Right lung (tissue), 2 donors: ENCODE measurements at regions not wholly inside any gene's neighbourhood (a gene's known extent, or its start where the extent isn't known, plus 50 kb on each side); places are given as distances from the start of the nearest gene placed in this dataset.
"Not testable (repeated sequence)": the region's sequence is repeated elsewhere in the genome, so short reads cannot be mapped to it uniquely, and the experiment has no call there.

Source experiments
- DNase-seq, 2 donors: peaks; one replicate each; pipeline ENCODE4 v3.0.0-alpha.2; 2013

DNA sequence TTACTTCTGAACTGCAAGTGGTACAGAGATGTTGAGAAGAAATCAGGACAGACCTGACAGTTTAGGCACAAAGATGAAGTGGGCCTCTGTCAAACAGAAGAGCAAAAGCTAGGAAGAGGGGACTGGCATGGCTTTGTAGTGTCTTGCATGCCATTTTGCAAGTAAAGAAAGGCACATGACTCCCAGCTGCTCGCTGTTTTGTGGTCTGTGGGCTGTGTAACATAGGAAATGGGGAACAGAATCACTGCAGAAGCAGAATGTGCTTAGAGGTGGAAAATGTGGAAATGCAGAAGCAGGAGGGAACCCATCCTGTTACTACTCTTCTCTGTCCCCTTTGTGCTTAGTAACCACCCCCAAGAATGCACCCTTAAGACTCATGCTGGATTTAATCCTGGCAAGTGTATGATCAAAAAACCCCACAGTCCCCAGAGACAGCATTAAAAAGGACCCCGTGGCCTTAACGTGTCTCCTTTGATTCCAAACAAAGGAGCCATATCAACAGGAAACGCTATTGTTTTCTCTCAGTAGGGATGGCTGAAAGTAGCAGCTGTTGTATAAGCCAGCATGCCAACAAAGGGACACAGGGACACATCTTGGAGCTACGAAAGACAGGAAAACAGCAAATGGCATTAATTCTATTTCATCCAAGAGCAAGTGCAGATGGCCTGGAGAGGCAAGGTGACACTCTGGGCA, 177.6 kb upstream of the GLRA2 start:
- DNase-seq = no peak

DNA sequence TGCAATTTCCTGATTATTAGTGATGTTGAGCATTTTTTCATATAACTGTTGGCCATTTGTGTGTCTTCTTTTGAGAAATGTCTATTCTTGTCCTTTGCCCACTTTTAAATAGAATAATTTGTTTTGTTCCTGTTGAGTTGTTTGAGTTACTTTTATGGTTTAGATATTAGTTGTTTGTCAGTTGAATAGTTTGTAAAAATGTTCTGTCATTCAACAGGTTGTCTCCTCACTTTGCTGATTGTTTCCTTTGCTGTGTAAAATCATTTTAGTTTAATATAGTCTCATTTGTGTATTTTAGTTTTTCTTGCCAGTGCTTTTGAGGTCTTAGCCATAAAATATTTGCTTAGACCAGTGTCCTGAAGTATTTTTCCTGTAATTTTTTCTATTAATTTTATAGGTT, 181.8 kb upstream of the GLRA2 start:
- DNase-seq = no peak

DNA sequence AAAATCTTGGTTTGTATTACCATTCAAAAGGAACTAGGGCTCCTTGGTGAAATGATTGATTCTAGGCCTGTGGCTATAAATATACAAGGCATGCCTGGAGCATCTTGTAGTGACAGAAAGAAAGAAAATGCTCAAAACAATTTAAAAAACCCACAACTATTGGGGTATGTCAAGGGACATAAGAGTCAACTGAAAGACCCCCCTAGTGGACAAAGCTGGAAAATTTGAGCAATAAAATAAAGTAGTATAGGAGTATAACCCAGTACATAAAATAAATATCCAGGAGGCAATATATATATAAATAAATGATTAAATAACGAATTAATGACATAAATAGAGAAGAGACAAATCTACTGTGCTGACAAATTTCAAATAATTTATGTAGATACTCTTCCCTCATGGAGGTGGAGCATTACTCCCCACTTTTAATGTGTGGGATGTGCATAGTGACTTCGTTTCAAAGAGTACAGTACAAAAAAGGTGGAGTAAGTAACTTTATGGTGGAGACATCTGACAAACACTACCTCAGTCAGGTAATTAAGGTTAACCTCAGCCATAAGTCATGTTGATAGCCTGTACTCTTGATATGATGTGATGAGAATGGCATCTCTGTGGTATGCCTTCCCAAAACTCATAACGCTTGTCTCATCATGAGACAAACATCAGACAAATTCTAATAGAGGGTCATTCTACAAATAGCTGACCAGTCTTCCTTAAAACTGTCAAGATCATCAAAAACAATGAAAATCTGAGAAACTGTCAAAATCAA, 185.0 kb upstream of the GLRA2 start:
- DNase-seq = no peak

DNA sequence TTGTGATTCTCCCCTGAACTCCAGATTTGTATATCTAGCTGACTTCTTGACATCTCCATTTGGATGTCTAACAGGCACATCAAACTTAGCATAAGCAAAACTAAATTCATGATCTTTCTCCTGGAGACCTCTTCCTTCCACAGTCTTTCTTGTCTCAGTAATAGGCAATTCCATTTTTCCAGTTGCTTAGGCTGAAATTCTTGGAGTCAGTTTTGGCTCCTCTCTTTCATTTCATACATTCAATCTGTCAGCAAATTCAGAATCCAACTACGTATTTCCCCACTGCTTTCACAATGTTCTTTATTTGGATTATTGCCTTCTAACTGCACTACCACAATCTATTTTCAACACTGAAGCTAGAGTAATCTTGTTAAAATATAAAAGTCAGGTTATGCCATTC, 219.9 kb upstream of the GLRA2 start:
- DNase-seq = peak; percentile 40 to 41

DNA sequence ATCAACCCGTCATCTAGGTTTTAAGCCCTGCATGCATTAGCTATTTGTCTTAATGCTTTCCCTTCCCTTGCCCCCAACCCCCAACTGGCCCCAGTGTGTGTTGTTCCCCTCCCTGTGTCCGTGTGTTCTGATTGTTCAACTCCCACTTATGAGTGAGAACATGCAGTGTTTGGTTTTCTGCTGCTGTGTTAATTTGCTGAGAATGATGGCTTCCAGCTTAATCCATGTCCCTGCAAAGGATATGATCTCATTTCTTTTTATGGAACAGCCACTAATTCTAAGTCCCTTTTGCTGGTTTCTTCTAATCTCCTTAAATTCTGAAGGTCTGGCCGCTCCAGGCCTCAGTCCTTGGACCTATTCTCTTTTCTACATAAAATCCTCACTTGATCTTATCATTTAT, 220.4 kb upstream of the GLRA2 start:
- peak; percentile 21 to 28 for DNase-seq

DNA sequence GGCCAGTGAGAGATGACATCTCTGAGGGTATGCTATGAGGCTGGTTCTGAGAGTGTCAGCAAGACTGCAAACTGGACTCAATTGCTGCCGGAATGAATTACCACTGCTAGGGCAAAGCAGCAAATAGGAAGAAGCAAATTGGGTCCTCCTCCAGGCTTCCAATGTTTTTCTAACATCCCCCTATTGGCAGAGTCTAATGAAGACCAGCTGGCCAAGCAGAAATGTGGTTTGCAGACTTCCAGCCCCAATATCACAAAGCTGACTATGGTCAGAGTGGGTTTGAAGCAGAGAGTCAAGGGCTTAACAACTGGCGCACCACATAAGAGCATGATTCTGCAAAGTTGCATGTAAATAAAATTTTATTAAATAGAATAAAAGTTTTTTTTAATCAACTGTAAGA, 225.4 kb upstream of the GLRA2 start:
- no peak for DNase-seq

DNA sequence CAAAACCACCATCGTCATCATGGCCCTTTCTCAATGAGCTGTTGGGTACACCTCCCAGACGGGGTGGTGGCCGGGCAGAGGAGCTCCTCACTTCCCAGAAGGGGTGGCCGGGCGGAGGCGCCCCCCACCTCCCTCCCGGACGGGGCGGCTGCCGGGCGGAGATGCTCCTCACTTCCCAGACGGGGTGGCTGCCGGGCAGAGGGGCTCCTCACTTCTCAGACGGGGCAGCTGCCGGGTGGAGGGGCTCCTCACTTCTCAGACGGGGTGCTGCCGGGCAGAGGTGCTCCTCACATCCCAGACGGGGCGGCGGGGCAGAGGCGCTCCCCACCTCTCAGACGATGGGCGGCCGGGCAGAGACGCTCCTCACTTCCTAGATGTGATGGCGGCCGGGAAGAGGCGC, 226.8 kb upstream of the GLRA2 start:
- DNase-seq = not testable (repeated sequence)

DNA sequence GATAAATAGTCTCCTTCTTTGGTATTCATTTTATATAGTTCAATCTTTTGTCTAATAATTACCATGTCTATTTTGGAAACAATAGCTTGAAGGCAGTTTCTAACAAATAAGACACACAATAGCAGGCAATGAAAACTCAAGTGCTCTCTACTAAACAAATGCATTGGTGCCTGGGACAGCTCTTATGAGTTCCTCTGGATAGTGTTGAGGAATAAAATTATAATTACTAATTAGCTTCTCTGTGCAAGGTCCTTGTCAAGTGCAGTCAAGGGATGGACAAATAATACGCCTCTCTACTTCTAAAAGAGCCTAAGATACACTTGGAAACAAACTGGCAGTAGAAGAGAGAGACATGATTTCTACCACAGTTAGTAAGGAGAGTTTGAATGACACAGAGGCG, 229.0 kb upstream of the GLRA2 start:
- DNase-seq = no peak

DNA sequence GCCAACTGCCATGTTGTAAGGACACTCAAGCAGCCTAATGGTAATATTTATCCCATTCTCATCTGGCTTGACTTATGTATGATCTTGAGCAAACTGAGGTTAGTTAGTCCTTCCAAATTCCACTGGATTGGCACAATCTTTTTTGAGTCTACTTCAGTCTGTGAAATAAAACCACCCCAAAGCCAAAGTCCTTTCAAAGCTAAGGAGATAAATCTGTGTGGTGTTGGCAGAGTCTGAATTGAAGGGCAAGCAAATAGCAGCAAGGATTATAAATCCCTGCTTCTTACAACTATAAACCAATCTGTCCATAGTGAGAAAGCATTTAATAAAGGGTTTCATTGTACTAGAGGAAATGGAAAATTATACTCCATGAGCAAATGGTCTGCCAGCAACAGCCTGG, 233.9 kb upstream of the GLRA2 start:
- DNase-seq = no peak

DNA sequence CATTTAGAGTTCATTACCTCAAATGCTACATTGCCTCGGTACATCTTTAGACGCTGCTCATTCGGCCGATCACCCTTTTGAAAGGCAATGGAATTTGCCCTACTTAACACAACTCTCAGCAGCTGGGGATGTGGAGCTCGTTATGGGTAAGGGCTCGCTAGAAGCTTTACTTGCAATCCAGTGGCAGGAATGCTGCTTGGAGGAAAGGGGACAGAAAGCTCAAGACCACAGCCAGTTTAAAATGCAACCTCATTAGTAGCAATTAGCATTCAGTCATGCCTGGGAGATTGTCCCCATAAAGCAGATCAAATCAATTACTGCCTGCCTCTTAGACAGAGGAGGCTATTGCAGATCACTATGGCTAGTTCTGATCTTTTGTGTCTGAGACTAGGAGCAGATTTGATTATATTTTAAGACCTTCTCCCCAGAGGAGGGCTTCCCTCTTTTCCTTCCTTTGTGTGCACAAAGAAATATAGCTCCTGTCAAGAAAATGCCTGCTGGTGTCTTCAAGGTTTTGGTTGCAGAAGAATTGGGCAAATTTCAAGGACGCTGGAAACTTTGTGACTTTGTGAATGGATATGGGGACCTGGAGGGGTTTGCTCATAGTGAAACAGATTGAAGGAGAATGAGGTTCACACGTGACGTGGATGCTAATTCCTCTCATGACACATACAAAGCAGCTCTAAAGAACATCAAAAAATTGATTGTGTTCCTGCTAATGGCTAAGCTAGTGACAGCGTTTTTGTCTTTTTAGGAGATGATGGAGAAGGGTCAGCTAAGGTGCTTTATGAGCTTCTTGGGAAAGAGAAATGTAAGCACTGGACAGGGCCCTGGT, 237.5 kb upstream of the GLRA2 start:
- no peak for DNase-seq

DNA sequence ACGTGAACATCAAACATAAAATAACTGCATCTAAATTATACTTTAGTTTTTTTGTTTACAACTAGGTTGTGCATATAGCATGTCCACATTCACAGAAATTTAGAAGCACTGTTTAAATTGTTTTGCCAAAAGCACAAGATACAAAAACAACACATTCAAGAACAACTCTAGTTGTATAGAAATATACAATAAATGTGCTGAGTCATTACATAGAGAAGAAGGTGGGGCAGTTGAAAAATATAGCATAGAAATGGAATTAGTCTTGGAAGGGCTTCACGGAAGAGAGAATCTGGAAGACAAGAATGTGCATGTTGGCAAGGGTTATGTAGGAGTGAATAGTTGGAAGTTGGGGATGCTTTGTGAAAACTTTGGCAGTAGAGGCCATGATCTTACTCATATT, 239.0 kb upstream of the GLRA2 start:
- DNase-seq = no peak

DNA sequence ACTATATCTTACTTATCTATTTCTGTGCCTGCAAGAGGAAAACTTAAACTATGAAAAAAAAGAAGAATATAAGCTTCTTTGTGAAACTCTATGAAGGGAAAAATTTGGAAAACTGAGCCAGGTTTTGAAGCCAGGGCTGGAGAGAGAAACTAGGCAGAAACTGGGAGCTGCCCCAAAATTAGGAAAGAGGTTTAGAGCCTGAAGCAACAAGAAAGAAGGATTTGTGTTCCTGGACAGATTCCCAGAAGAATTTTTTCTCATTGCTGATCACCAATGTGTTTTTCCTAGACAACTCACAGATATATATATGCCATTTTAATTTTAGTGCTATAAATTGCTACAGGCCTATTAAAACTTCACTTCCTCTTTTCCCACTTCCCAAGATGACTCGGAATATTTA, 245.0 kb upstream of the GEMIN8 start:
- DNase-seq = peak; percentile 31 to 48

DNA sequence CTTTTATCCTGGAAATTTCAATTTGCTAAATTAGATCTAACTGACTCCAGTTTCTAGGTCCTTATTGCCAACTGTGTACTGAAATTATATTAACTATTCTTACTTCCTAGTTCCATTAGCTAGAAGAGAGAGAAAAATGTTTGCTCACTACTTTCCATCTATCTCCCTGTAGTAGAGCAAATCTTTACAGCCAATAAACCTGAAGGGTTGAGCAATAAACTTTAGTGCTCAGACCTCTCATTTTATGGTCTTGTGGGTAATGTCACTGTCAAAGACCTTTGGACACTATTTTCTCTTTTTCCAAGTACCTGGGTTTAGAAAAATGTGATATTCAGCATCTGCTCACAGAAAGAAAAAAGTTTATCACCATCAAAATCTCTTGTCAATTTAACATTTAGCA, 237.5 kb upstream of the GEMIN8 start:
- no peak for DNase-seq

DNA sequence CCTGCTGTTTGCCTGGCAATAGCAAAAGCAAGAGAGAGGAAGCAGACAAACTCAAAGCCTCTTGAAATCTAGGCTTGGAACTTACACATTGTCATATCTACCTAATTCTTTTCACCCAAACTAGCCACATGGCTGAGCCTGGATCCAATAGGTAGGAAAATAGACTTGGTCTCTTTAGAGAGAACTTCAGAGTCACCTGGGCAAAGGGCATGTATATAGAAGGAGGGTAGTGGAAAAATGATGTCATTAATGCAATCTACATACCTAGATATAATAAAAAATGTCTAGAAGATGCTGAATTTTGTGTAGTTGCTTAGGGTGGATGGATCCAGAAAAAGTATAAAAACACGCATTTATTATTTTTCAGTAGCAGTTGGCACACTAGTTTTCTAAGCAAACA, 237.0 kb upstream of the GEMIN8 start:
- DNase-seq = no peak

DNA sequence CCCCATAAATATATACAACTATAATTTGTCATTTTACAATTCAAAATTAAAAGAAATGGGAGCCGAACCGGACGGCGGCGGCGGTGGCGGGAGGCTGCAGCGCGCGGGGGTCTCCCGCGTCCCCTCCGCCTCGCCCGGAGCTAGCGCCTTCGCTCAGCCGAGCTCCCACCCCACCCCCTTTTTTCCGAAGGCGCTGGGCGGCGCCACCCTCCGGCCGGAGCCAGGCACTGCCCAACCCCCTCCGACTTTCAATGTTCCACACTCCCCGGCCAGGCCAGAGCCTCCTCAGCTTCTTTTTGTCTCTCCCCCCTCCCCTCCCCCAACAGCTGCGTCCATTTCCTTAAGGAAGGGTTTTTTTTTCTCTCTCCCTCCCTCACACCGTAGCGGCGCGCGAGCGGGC, 214.1 kb upstream of the GEMIN8 start:
- no peak for DNase-seq

DNA sequence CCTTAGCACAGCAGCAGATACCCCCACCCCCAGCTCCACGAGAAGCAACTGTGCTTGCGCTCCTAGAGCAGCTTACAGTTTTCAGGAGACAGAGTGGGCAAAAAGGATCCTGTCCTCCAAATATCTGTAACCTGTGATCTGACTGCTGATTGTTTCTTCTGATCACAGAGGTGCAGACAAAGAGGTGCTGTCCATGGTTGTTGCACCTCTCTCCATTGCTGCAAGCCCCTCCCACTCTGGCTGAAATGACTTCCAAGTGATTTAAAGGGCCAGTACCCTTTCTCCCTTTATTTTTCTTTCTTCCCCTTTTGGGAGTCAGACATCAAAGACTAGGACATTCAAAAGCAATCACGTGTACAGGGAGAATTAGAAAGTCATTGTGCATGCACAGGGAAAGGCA, 205.3 kb upstream of the GEMIN8 start:
- DNase-seq = no peak

DNA sequence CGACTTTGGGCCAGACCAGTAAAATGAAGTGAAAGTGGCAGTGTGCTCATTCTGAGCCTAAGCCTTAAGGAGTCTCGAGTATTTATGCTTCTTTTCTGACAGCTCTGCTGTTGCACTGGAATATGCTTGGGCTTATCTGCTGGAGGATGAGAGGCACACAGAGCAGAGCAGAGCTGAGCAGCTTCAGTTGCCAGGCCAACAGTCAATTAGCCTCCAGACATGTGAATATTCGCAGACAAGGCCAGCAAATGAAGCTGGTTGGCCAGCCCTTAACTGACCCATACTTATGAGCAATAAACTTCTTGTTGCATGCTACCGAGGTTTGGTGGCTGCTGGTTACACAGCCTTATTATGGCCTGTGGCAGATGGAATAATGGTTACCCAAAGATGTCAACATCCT, 203.0 kb upstream of the GEMIN8 start:
- no peak for DNase-seq

DNA sequence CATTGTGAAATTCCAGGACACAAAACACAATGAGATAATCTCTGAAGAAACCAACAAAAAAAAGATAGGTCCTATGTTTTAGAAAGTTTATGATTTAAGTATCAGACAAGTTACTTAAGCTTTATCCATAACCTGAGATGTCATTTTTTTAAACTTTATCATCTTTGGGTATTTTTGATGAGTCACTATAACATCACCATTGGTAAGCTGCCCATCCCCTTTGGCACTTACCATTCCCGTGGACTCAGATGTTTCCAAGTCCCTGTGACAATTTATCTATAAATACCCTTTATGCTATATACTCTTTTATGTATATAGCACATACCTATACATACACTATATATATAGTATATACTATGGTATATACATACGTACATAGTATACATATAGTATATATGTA, 198.9 kb upstream of the GEMIN8 start:
- no peak for DNase-seq

DNA sequence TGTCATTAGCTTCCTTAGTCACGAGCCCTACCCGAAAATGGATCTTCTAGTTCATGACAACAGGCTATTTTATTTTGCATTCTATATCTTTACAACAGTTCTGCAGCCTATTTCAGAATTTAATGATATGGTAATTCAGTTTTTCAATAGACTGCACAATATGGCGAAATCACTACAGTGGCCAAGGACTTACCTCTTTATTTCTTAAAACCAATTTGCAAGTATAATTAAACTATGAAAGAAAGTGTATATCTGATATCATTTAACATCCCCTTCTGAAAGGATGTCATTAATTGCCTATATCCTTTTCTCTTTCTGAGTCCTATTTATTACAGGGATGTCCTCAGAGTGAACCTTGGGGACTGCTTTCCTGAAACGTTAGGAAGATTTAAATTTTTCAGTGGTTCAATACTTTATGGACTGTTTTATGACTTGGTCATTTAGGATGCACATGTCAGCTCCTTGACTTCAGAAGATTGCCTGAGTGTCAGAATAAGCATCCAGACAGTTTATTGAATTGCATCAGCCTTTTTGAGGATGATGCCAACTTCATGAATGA, 190.8 kb upstream of the GEMIN8 start:
- no peak for DNase-seq

DNA sequence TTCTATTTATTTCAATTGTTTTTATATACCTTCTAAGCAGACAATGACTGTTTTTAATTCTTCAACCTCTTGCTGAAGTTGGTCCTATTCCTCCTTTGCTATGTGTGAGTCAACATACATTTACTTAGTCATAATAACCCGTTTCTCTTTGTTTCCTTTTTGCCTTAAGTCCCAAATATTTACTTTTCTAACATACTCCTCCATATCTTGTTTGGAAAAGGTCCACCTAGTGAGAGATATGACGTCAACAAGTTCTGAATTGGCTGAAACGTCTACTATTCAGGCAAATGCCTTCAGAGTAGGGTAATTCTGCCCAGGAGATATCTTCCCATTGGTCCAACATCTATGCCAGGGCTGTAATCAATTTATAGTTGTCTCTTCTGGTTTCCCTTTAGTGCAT, 179.3 kb upstream of the GEMIN8 start:
- DNase-seq = no peak

DNA sequence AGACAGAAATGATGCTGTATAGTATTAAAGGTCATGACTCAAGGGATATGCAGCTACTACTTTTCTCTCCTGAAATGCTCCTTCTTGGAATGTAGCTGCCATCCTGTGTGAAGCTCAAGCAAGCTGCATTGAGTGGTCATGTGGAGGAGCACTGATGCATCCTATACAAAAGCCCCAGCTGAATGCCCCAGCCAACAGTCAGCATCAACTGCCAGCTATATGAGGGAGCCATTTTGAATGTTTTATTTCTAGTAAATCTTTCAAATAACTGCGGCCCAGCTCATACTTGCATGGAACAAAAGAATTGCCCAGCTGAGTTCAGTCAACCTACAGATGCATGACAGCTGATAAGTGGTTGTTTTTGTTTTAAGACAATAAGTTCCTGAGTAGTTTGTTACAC, 165.0 kb upstream of the GEMIN8 start:
- DNase-seq = no peak

DNA sequence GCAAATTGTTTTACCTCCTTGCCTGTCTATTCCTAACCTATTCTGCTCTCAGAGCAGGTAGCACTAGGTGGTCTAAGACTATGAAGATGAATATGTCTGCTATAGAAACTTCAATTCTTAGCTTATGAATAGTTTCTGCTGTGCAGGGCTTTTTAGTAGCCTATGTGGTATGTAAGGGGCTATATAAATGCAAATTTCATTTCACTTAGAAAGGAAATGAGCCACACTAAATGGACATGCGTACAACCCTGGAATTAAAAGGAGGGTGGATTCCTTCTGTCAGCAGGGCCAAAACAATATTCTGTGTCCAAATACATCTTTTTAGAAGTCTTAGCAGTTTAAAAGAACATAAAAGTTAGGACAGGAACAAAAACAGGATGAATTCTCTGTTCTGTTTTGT, 163.9 kb upstream of the GEMIN8 start:
- DNase-seq = no peak

DNA sequence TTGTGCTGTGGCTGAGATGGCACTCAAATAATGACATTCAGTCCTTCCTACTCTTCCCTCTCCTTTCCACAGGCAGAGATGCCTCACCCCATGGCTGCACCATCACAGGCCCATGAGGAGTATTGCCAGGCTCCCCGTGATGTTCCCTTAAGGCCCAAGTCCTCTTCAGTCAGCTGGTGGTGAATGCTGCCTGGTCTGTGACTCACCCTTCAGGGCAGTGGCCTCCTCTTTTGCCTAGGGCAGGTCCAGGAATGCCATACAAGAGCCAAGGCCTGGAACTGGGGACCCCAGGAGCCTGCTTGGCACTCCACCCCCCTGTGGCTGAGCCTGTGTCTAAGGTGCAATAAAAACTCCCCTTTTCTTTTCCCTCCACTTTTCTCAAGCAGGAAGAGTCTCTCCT, 144.2 kb upstream of the GEMIN8 start:
- no peak for DNase-seq
